OCI-LY7 (cell line): ENCODE measurements at regions not wholly inside any gene's neighbourhood (a gene's known extent, or its start where the extent isn't known, plus 50 kb on each side); places are given as distances from the start of the nearest gene placed in this dataset.
A peak's percentile ranks its signal among the peaks of the same experiment; 100 is the strongest.

Source experiments
- BruUV-seq: library from RNA; stranded (reverse); fragments of 400-500 nt; replicated peaks from 2 replicates; lab custom pipeline; 2021; lab: Mats Ljungman, UMichigan
- CTCF ChIA-PET: fragments of 300-600 bp; sonication (Branson Sonifier 250); formaldehyde crosslinking; loops from one replicate; lab custom pipeline; 2022; ENCODE audit warnings: antibody characterized with exemption; ENCODE audit not compliant: unreplicated experiment; lab: Charles Lee
- POLR2A ChIA-PET: fragments of 300-600 bp; sonication (Branson Sonifier 250); formaldehyde crosslinking; loops from one replicate; lab custom pipeline; 2022; ENCODE audit warnings: antibody characterized with exemption; lab: Charles Lee
- DNase-seq: peaks from one replicate; pipeline ENCODE4 v3.0.0-alpha.2; 2015; ENCODE audit warnings: low spot score
- H2AFZ ChIP-seq: fragments of 200-600 bp; sonication (generic), shearing (Covaris generic); 2 replicates; pipeline ENCODE4 v1.6.1; 2014; ENCODE audit warnings: mild to moderate bottlenecking, antibody characterized with exemption, low read length, moderate library complexity
- H3K27ac ChIP-seq: fragments of 200-600 bp; sonication (generic); 2 replicates; pipeline ENCODE4 v1.5.1; 2014; ENCODE audit warnings: mixed run types, low read depth, mild to moderate bottlenecking, moderate library complexity, low read length, inconsistent platforms; ENCODE audit not compliant: poor library complexity, severe bottlenecking
- H3K36me3 ChIP-seq: fragments of 200-600 bp; sonication (generic); 2 replicates; pipeline ENCODE4 v1.6.1; 2014; ENCODE audit warnings: mild to moderate bottlenecking, antibody characterized with exemption, low read length, moderate library complexity, mixed read lengths; ENCODE audit not compliant: insufficient read depth
- H3K4me1 ChIP-seq: fragments of 200-600 bp; sonication (generic); 2 replicates; pipeline ENCODE4 v1.5.1; 2014; ENCODE audit warnings: mild to moderate bottlenecking, low read length; ENCODE audit not compliant: insufficient read depth, poor library complexity, severe bottlenecking
- H3K4me2 ChIP-seq: fragments of 200-600 bp; sonication (generic); 2 replicates; pipeline ENCODE4 v1.6.1; 2014; ENCODE audit warnings: mild to moderate bottlenecking, low read length
- H3K4me3 ChIP-seq: fragments of 200-600 bp; sonication (generic); 2 replicates; pipeline ENCODE4 v1.5.1; 2014; ENCODE audit warnings: mild to moderate bottlenecking, low read depth, low read length; ENCODE audit not compliant: poor library complexity, severe bottlenecking
- H3K79me2 ChIP-seq: fragments of 200-600 bp; sonication (generic); 2 replicates; pipeline ENCODE4 v1.6.1; 2016; ENCODE audit warnings: low read depth, mild to moderate bottlenecking, low read length, moderate library complexity, mixed read lengths; ENCODE audit not compliant: insufficient read depth
- H3K9me2 ChIP-seq: fragments of 200-600 bp; sonication (generic); 2 replicates; pipeline ENCODE4 v1.6.1; 2016; ENCODE audit warnings: mild to moderate bottlenecking, low read length, mixed read lengths; ENCODE audit not compliant: insufficient read depth
- H3K9me3 ChIP-seq: fragments of 200-600 bp; sonication (generic); 2 replicates; pipeline ENCODE4 v1.6.1; 2014; ENCODE audit warnings: mild to moderate bottlenecking, mixed run types, low read length, mixed read lengths
- H4K20me1 ChIP-seq: fragments of 200-600 bp; sonication (generic); 2 replicates; pipeline ENCODE4 v1.6.1; 2014; ENCODE audit warnings: mild to moderate bottlenecking, antibody characterized with exemption, low read length, moderate library complexity, mixed read lengths; ENCODE audit not compliant: insufficient read depth
- CTCF ChIP-seq: fragments of 200-600 bp; sonication (generic); conservative IDR thresholded peaks from 2 replicates; pipeline ENCODE4 v1.5.1; 2014; ENCODE audit warnings: mild to moderate bottlenecking, antibody characterized with exemption, low read length, moderate library complexity, mixed read lengths
- EZH2phosphoT487 ChIP-seq: fragments of 200-600 bp; sonication (generic); IDR thresholded peaks from 2 replicates; pipeline ENCODE4 v1.6.1; 2018; ENCODE audit warnings: low read depth, borderline replicate concordance, mild to moderate bottlenecking, mixed run types, antibody characterized with exemption, low read length, moderate library complexity, mixed read lengths
- intact Hi-C: fragments of 100-400 bp; cut with micrococcal nuclease; formaldehyde crosslinking; loops from one replicate; pipeline ENCODE4 v1.10.0; 2022; ENCODE audit not compliant: unreplicated experiment

- POLR2A ChIA-PET: interaction anchor here (0.6 to 1.4 kb wide), 5 partner anchors 13 to 637 kb away, joined by 3 to 8 read pairs (median 4); no protein-coding TSS in a partner anchor
- Histone ChIP-seq H4K20me1 (no peaks in the 10 kb centered on the region), H3K4me2 (no peak overlapping the region), H3K79me2 (no peaks in the 10 kb centered on the region), H3K4me3 (no peak overlapping the region), H3K4me1 (no peaks in the 10 kb centered on the region), H3K36me3 (no peaks in the 10 kb centered on the region), H3K9me3 (no peaks in the 10 kb centered on the region), H3K9me2 (no peaks in the 10 kb centered on the region), H2AFZ (no peak overlapping the region), H3K27ac (no peak overlapping the region)
- intact Hi-C loops: no loop called here
- TF ChIP-seq EZH2phosphoT487: no peak
- no peak for TF ChIP-seq CTCF
- CTCF ChIA-PET: no interaction called here
- no peak for DNase-seq
- no TSS peak for BruUV-seq
Measured at GRCh38 chr2:144835634-144836350, 315.9 kb upstream of the ZEB2 start.

- Histone ChIP-seq H3K9me2 (no peaks in the 10 kb centered on the region), H3K4me1 (no peaks in the 10 kb centered on the region), H4K20me1 (no peaks in the 10 kb centered on the region), H3K9me3 (no peaks in the 10 kb centered on the region), H3K4me3 (no peak overlapping the region), H3K36me3 (no peaks in the 10 kb centered on the region), H3K27ac (no peak overlapping the region), H3K4me2 (no peak overlapping the region), H2AFZ (peak overlapping the region; percentile 20; the same call in 1 of the 2 replicates), H3K79me2 (no peaks in the 10 kb centered on the region)
- no peak for DNase-seq
- ChIA-PET CTCF (no interaction called here), POLR2A (interaction anchor here (0.7 to 1.0 kb wide), 2 partner anchors 14 to 474 kb away, joined by 3 to 5 read pairs; no protein-coding TSS in a partner anchor)
- no TSS peak for BruUV-seq
- intact Hi-C loops: no loop called here
- TF ChIP-seq CTCF: no peak
- TF ChIP-seq EZH2phosphoT487: no peak
Measured at GRCh38 chr2:144834998-144835633, 315.2 kb upstream of the ZEB2 start.

GRCh38 chr2:144834363-144834762, 314.4 kb upstream of the ZEB2 start:
- intact Hi-C loops: no loop called here
- Histone ChIP-seq H4K20me1 (no peaks in the 10 kb centered on the region), H2AFZ (no peak overlapping the region), H3K9me3 (no peaks in the 10 kb centered on the region), H3K4me3 (no peak overlapping the region), H3K79me2 (no peaks in the 10 kb centered on the region), H3K36me3 (no peaks in the 10 kb centered on the region), H3K9me2 (no peaks in the 10 kb centered on the region), H3K4me2 (no peak overlapping the region), H3K27ac (no peak overlapping the region), H3K4me1 (no peaks in the 10 kb centered on the region)
- TF ChIP-seq CTCF (no peak), EZH2phosphoT487 (no peak)
- ChIA-PET POLR2A (interaction anchor here (1.0 kb wide), 1 partner anchor 87 kb away, joined by 3 read pairs; no protein-coding TSS in a partner anchor), CTCF (no interaction called here)
- BruUV-seq: no TSS peak
- DNase-seq: no peak
